Activated naive CD8-positive, alpha-beta T cell treated with anti-CD3 and anti-CD28 coated beads, Interleukin-2, amount 10 ng/mL, durations not matched to agents 7 days and 5 days (primary cell): ENCODE measurements at regions not wholly inside any gene's neighbourhood (a gene's known extent, or its start where the extent isn't known, plus 50 kb on each side); places are given as distances from the start of the nearest gene placed in this dataset.

Source experiments
- ATAC-seq: fragments of 150-1000 bp; cut with Tn5 transposase; one replicate; pipeline ENCODE4 v1.10.0; 2021; ENCODE audit warnings: low read depth, moderate library complexity
- POLR2A ChIA-PET: fragments of 350-600 bp; sonication (Branson Sonifier 250); formaldehyde crosslinking; loops from one replicate; lab custom pipeline; 2021; ENCODE audit warnings: antibody characterized with exemption; lab: Charles Lee
- DNase-seq: peaks from one replicate; pipeline ENCODE4 v3.0.0; 2021
- H3K27ac Mint-ChIP-seq: one replicate; pipeline ENCODE4 v1.8.0; 2022; ENCODE audit warnings: mild to moderate bottlenecking, mixed read lengths
- H3K27me3 Mint-ChIP-seq: one replicate; pipeline ENCODE4 v1.8.0; 2022; ENCODE audit warnings: mild to moderate bottlenecking, moderate library complexity, mixed read lengths
- H3K36me3 Mint-ChIP-seq: one replicate; pipeline ENCODE4 v1.8.0; 2021; ENCODE audit warnings: mild to moderate bottlenecking, mixed read lengths
- H3K4me1 Mint-ChIP-seq: one replicate; pipeline ENCODE4 v1.8.0; 2021; ENCODE audit warnings: mixed read lengths
- H3K4me3 Mint-ChIP-seq: one replicate; pipeline ENCODE4 v1.8.0; 2022; ENCODE audit warnings: mild to moderate bottlenecking, moderate library complexity, mixed read lengths
- H3K9me3 Mint-ChIP-seq: one replicate; pipeline ENCODE4 v1.8.0; 2021; ENCODE audit warnings: mixed read lengths

DNA sequence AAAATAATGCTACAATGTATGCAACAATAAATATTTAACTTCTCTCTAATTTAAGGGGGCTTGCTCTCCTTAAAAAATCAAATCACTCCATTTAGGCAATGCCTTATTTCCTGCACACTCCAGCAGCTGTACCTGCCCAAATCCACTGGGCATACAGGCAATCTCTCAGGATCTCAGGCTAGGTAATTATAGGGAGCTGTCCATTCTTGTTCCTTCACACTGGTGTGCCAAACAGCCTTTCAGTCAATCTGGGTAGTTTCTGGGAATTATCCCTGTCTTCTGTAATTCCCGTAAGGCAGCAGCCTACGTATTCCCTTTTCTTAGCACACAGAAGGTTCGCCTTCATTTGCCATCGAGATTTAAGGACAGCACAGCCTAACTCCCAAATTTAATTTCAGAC is 922.6 kb upstream of the SLIT2 start:
- POLR2A ChIA-PET: no interaction called here
- Mint-ChIP-seq H3K9me3 (peaks cover 3% of the 10 kb centered on the region), H3K36me3 (no peaks in the 10 kb centered on the region), H3K27me3 (no peaks in the 10 kb centered on the region), H3K4me1 (no peaks in the 10 kb centered on the region), H3K4me3 (no peak overlapping the region), H3K27ac (no peak overlapping the region)
- DNase-seq (no peak), ATAC-seq (no peak)

DNA sequence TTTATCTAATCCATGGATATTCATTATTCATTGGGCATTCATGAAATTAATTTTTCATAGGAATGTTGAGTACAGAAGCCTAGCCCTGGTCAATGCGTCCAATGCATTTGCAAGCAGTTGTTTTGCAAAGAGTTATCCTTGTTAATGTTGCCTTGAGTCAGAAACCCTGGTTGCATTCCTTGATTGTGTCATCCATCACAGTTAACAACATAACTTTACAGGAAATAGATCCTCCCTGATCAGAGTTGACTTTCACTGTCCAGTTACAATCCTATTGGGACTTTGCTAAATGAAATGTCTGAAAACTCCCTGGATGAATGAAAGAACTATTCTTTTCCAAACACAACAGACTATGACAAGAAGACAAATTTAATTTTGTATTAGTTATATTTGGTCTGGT is 924.3 kb upstream of the SLIT2 start:
- no peaks in the 10 kb centered on the region for H3K27me3 Mint-ChIP-seq
- ATAC-seq: no peak
- H3K9me3 Mint-ChIP-seq: peaks cover 2% of the 10 kb centered on the region
- no peaks in the 10 kb centered on the region for H3K4me1 Mint-ChIP-seq
- no peak overlapping the region for H3K27ac Mint-ChIP-seq
- H3K4me3 Mint-ChIP-seq: no peak overlapping the region
- no peak for DNase-seq
- no peaks in the 10 kb centered on the region for H3K36me3 Mint-ChIP-seq
- POLR2A ChIA-PET: no interaction called here

DNA sequence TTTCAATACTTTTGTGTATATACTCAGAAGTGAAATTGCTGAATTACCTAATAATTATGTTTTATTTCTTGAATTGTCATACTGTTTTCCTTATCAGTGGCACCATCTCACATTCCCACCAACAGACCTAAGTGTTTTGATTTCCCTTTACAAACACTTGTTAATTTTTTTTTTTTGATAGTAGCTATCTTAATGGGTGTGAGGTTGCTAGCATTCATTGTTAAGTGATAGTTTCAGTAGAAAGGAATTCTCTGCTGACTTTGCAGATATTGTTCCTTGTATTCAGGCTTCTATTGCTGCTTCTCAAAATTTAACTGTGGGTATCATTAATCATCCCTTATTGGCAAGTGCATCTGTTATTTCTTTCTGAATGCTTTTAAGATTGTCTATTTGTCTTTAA is 927.5 kb upstream of the SLIT2 start:
- no peak overlapping the region for H3K4me3 Mint-ChIP-seq
- ATAC-seq: no peak
- H3K9me3 Mint-ChIP-seq: no peaks in the 10 kb centered on the region
- no peaks in the 10 kb centered on the region for H3K36me3 Mint-ChIP-seq
- POLR2A ChIA-PET: no interaction called here
- H3K4me1 Mint-ChIP-seq: no peaks in the 10 kb centered on the region
- no peak for DNase-seq
- no peaks in the 10 kb centered on the region for H3K27me3 Mint-ChIP-seq
- H3K27ac Mint-ChIP-seq: no peak overlapping the region

DNA sequence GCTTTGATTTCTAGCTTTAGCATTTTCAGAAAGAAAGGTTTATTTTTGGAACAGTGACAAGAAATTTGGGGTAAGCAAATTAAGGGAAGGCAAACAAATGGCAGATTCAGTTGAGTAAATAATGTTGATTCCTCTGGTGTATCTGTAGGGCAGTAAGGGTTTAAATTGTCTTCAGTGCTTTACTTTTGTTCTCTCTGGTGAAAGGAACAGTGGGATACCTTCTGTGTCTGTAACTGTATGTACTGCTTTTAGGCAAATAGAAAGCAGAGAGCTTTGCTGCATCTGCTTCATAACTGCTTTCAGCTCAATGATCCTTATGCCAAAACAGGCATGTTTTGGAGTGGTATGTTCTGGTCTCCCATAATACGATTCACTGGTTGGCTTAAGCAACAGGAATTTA is 932.1 kb upstream of the SLIT2 start:
- Mint-ChIP-seq H3K27ac (no peak overlapping the region), H3K9me3 (peaks cover 2% of the 10 kb centered on the region), H3K4me3 (no peak overlapping the region), H3K27me3 (no peaks in the 10 kb centered on the region), H3K36me3 (no peaks in the 10 kb centered on the region), H3K4me1 (no peaks in the 10 kb centered on the region)
- POLR2A ChIA-PET: no interaction called here
- DNase-seq (no peak), ATAC-seq (no peak)

DNA sequence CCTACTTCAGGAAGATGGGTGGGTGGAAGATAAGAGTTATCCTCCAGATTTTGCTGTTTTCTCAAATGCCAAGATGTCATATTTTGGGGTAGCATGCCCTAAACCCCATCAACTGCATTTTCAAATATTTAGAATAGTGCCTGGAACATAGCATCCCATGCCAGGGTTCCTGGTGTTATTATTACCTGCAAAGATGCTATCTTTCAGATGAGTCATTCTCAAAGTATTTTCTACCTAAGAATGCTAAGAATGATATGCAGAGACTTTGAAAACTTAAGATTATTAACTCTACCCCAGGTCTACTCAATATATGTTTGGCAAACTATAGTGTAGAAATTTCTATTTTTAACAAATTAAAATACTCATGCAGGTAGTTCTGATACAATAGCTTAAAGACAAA is 934.3 kb upstream of the SLIT2 start:
- H3K9me3 Mint-ChIP-seq: peaks cover 2% of the 10 kb centered on the region
- no peaks in the 10 kb centered on the region for H3K27me3 Mint-ChIP-seq
- POLR2A ChIA-PET: no interaction called here
- DNase-seq (no peak), ATAC-seq (no peak)
- H3K4me3 Mint-ChIP-seq: no peak overlapping the region
- H3K4me1 Mint-ChIP-seq: no peaks in the 10 kb centered on the region
- H3K27ac Mint-ChIP-seq: no peak overlapping the region
- H3K36me3 Mint-ChIP-seq: no peaks in the 10 kb centered on the region

DNA sequence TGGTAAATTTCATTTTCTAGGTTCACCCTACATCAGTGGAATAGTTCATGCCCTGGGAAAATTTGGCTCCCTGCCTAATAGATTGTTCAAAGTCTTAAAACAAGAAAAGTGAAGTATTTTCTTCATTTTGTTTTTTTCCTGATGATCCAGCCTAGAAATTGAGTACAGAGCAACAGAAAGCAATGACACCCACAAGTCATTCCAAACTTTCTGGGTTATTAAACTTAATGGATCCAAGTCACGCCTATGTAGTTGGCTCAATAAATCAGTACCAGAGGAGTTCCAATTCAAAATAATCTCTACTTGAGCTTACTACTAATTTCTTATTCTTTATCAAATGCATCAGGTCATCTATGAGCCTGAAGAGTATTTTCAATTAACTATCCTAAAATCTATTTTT is 937.6 kb upstream of the SLIT2 start:
- H3K9me3 Mint-ChIP-seq: peaks cover 2% of the 10 kb centered on the region
- no peaks in the 10 kb centered on the region for H3K4me1 Mint-ChIP-seq
- no peaks in the 10 kb centered on the region for H3K27me3 Mint-ChIP-seq
- H3K27ac Mint-ChIP-seq: no peak overlapping the region
- POLR2A ChIA-PET: no interaction called here
- H3K4me3 Mint-ChIP-seq: no peak overlapping the region
- H3K36me3 Mint-ChIP-seq: no peaks in the 10 kb centered on the region
- no peak for ATAC-seq
- DNase-seq: no peak

DNA sequence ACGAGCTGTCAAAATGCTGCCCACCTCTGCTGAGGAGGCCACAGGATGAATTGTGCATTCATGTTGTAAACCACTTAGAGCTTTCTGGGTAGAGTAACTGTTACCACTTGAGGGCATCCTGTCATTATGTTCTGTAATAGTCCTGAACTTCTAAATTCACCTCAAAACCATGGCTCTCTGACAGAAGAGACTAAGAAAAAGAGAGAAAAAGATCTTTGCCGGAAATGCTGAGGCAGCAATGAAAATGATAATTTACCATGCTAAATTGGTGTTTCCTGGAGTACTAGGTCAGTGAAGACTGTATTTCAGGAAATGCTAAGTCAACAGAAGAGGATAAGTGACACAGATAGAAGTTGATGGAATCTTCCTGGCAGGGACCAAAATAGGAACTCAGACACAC is 942.3 kb upstream of the SLIT2 start:
- DNase-seq (no peak), ATAC-seq (no peak)
- Mint-ChIP-seq H3K9me3 (peaks cover 1% of the 10 kb centered on the region), H3K36me3 (no peaks in the 10 kb centered on the region), H3K4me3 (no peak overlapping the region), H3K4me1 (no peaks in the 10 kb centered on the region), H3K27ac (no peak overlapping the region), H3K27me3 (no peaks in the 10 kb centered on the region)
- POLR2A ChIA-PET: no interaction called here

DNA sequence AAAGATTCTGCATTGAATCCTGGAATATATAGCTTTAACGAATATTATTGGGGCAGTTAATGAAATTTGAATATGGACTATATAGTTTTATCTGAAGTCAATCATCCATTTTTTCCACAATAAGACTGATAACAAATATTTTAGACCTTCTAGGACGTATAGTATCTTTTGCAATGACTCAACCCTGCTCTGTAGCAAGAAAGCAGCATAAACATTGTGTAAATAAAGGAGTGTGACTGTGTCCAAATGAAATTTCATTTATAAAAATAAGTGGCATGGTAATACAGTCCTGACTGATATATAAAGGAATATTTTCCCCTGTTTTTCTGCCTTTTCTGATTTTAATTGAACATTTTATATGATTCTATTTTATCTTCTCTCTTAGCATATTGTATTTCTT is 947.7 kb upstream of the SLIT2 start:
- H3K27ac Mint-ChIP-seq: no peak overlapping the region
- ATAC-seq: no peak
- peaks cover 3% of the 10 kb centered on the region for H3K9me3 Mint-ChIP-seq
- POLR2A ChIA-PET: no interaction called here
- no peak overlapping the region for H3K4me3 Mint-ChIP-seq
- DNase-seq: no peak
- H3K27me3 Mint-ChIP-seq: no peaks in the 10 kb centered on the region
- H3K4me1 Mint-ChIP-seq: no peaks in the 10 kb centered on the region
- no peaks in the 10 kb centered on the region for H3K36me3 Mint-ChIP-seq

DNA sequence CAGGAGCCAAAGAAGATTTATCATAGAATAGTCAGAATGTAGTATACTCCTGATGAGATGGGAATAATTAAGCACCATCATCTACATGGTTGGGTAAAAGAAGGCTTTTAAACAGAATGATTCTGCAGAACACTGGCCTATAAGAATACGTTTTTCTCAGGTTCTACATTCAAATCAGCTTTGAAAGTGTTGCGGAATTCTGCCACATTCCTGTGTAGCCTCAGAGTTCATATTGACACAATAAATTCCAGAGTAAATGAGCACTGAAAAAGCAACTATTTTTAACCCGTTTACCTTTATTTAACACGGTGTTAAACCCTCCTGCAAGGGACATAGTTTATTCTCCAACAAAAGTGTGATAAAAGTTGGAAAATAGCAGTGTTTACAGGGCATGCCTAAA is 950.2 kb upstream of the SLIT2 start:
- no peaks in the 10 kb centered on the region for H3K27me3 Mint-ChIP-seq
- ATAC-seq (no peak), DNase-seq (no peak)
- POLR2A ChIA-PET: no interaction called here
- no peak overlapping the region for H3K4me3 Mint-ChIP-seq
- H3K4me1 Mint-ChIP-seq: no peaks in the 10 kb centered on the region
- H3K9me3 Mint-ChIP-seq: peaks cover 3% of the 10 kb centered on the region
- no peaks in the 10 kb centered on the region for H3K36me3 Mint-ChIP-seq
- no peak overlapping the region for H3K27ac Mint-ChIP-seq

DNA sequence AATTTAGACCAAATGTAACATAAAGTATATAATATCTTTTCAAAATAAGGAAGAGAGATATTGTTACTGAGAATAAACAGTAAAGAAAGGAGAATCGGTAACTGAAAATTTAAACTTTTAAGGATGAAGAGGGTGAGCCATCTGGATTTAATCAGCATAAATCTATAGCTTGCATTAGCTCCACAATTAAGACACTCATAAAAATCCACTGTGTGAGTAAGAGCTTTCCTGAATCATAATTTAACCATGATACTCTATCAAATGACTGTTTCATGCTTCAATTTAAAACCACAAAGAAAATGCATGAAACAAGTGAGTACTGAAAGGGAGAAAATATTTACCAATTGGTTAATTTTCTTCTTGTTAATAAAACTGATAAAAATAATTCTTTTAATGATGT is 951.5 kb upstream of the SLIT2 start:
- peaks cover 3% of the 10 kb centered on the region for H3K9me3 Mint-ChIP-seq
- POLR2A ChIA-PET: no interaction called here
- H3K4me1 Mint-ChIP-seq: no peaks in the 10 kb centered on the region
- DNase-seq (no peak), ATAC-seq (no peak)
- no peaks in the 10 kb centered on the region for H3K27me3 Mint-ChIP-seq
- no peak overlapping the region for H3K4me3 Mint-ChIP-seq
- no peak overlapping the region for H3K27ac Mint-ChIP-seq
- H3K36me3 Mint-ChIP-seq: no peaks in the 10 kb centered on the region

DNA sequence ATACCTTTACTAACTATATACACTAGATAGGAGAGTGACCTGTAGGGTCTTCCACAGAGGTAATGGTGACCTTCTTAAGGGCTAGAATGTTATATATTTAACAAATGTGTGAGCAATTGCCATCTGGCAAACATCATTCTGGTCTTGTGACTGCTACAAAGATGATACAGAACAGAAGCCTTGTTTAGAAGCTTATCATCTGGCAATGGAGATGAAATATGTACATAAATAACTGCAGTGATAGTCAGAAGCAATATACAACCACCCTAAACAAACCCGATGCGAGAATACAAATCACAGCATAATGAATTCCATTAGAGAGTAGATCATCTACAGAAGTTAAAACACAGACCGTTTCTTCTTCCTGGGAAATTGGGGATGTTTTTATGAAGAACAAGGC is 952.7 kb upstream of the SLIT2 start:
- POLR2A ChIA-PET: no interaction called here

DNA sequence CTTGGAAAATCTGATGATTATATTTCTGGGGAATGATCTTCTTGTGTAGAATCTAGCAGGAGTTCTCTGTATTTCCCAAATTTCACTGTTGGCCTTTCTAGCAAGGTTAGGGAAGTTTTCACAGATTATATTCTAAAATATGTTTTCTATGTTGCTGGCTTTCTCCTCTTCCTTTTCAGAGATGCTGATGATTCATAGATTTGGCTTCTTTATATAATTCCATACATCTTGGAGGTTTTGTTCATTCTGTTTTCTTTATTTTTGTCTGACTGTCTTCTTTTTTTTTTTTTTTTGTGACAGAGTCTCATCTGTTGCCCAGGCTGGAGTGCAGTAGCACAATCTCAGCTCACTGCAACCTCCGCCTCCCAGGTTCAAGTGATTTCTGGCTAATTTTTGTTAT is 957.9 kb upstream of the SLIT2 start:
- Mint-ChIP-seq H3K27ac (no peak overlapping the region), H3K9me3 (peaks cover 19% of the 10 kb centered on the region), H3K36me3 (no peaks in the 10 kb centered on the region), H3K27me3 (no peaks in the 10 kb centered on the region), H3K4me3 (no peak overlapping the region), H3K4me1 (no peaks in the 10 kb centered on the region)
- no peak for ATAC-seq
- POLR2A ChIA-PET: no interaction called here
- no peak for DNase-seq

More for the DNA sequence above, 952.7 kb upstream of the SLIT2 start:
- Mint-ChIP-seq H3K4me1 (no peaks in the 10 kb centered on the region), H3K4me3 (no peak overlapping the region), H3K27me3 (no peaks in the 10 kb centered on the region), H3K27ac (no peak overlapping the region), H3K36me3 (no peaks in the 10 kb centered on the region), H3K9me3 (peaks cover 10% of the 10 kb centered on the region)
- ATAC-seq (no peak), DNase-seq (no peak)

DNA sequence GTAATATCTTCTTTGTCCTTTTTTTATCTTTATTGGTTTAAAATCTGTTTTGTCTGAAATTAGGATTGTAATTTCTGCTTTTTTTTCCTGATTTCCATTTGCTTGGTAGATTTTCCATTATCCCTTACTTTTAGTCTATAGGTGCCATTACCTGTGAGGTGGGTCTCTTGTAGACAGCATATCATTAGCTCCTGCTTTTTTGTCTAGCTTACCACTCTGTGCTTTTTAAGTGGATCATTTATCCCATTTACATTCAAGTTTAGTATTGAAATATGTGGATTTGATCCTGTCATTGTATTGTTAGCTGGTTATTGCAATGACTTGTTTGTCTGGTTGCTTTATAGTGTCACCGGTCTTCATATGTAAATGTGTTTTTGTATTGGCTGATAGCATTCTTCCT is 958.6 kb upstream of the SLIT2 start:
- Mint-ChIP-seq H3K9me3 (peaks cover 19% of the 10 kb centered on the region), H3K36me3 (no peaks in the 10 kb centered on the region), H3K4me1 (no peaks in the 10 kb centered on the region), H3K4me3 (no peak overlapping the region), H3K27ac (no peak overlapping the region), H3K27me3 (no peaks in the 10 kb centered on the region)
- POLR2A ChIA-PET: no interaction called here
- DNase-seq (no peak), ATAC-seq (no peak)

DNA sequence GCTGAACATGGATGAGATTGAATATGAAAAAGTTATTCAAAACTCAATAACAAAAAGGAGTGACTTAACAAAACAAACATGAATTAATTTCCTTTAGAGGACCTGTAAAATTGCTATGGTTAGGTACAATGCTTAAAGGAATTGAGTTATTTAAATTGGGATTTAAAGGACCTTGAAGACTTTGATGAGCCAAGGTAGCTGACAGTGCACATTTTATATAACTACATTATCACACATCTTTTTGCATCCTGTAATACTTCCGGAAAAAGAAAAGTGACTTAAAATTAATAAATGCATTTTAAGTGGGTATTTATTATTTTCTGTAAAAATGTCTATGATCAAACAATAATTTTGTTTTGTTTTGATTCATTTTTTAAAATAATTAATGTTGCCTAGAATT is 964.8 kb upstream of the SLIT2 start:
- H3K9me3 Mint-ChIP-seq: peaks cover 14% of the 10 kb centered on the region
- ATAC-seq (no peak), DNase-seq (no peak)
- H3K36me3 Mint-ChIP-seq: no peaks in the 10 kb centered on the region
- H3K27ac Mint-ChIP-seq: no peak overlapping the region
- no peak overlapping the region for H3K4me3 Mint-ChIP-seq
- no peaks in the 10 kb centered on the region for H3K27me3 Mint-ChIP-seq
- H3K4me1 Mint-ChIP-seq: no peaks in the 10 kb centered on the region
- POLR2A ChIA-PET: no interaction called here

DNA sequence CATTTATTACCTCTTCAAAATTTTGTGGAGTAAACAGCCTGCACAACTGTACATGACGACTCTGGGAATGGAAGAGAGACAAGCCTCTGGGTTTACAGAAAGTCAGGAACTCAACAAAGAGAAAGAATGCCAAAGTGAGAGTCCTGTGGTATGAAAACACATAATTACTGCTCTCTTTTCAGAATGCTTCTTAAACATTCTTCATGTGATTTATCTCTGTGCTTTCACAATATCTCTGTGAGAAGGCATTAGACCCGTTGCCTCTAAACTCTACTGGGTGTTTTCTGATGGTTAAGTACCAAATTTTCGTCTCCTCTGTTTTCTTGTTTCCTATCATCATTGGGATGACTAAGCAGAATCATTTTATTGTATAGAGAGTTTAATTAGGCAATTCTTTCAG is 966.6 kb upstream of the SLIT2 start:
- no peak overlapping the region for H3K27ac Mint-ChIP-seq
- H3K4me3 Mint-ChIP-seq: no peak overlapping the region
- peaks cover 10% of the 10 kb centered on the region for H3K9me3 Mint-ChIP-seq
- DNase-seq (no peak), ATAC-seq (no peak)
- POLR2A ChIA-PET: no interaction called here
- H3K27me3 Mint-ChIP-seq: no peaks in the 10 kb centered on the region
- no peaks in the 10 kb centered on the region for H3K4me1 Mint-ChIP-seq
- H3K36me3 Mint-ChIP-seq: no peaks in the 10 kb centered on the region
